ENCODE measurements at regions not wholly inside any gene's neighbourhood (a gene's known extent, or its start where the extent isn't known, plus 50 kb on each side); places are given as distances from the start of the nearest gene placed in this dataset.
"Not testable (repeated sequence)": the region's sequence is repeated elsewhere in the genome, so short reads cannot be mapped to it uniquely, and the experiment has no call there.

GRCh38 chr6:3977875-3978711, 100.8 kb downstream of the FAM217A start:
- ATAC-seq (ENCODE audit: insufficient read depth, low read depth) (peak; percentile 72), DNase-seq (peak; percentile 17)
- Histone ChIP-seq H3K9me3 (ENCODE audit: insufficient read depth, low read length, severe bottlenecking) (no peaks in the 10 kb centered on the region), H3K27me3 (ENCODE audit: insufficient read depth, low read length, poor library complexity) (no peaks in the 10 kb centered on the region), H3K4me2 (ENCODE audit: insufficient read depth, low read length) (no peak overlapping the region), H3K79me2 (ENCODE audit: insufficient read depth, low read length) (no peaks in the 10 kb centered on the region), H3K9ac (ENCODE audit: low read depth, low read length) (no peak overlapping the region), H2AFZ (ENCODE audit: low read depth, low read length) (no peak overlapping the region), H3K4me3 (ENCODE audit: low read depth in 1 of 2, low read length in 2 of 2) (no peak overlapping the region), H3K27ac (ENCODE audit: low read length) (no peak overlapping the region), H3K4me1 (ENCODE audit: insufficient read depth, low read length) (no peaks in the 10 kb centered on the region), H4K20me1 (ENCODE audit: insufficient read depth, low read length) (0 out of 2 replicates have a peak, but pooled peaks cover 6% of the 10 kb centered on the region), H3K36me3 (ENCODE audit: insufficient read depth, low read length) (no peaks in the 10 kb centered on the region)
- TF ChIP-seq EZH2 (IDR thresholded peaks at IDR 0.05; ENCODE audit: borderline replicate concordance, low read depth, low read length, severe bottlenecking) (no peak), CTCF (IDR thresholded peaks at IDR 0.05; ENCODE audit: borderline replicate concordance, extremely low read depth, low read length, poor library complexity, severe bottlenecking) (peak; percentile 45)

- not testable (repeated sequence) for ATAC-seq (ENCODE audit: insufficient read depth, low read depth); H3K4me2 ChIP-seq (ENCODE audit: insufficient read depth, low read length); H3K27ac ChIP-seq (ENCODE audit: low read length); H3K27me3 ChIP-seq (ENCODE audit: insufficient read depth, low read length, poor library complexity); H3K79me2 ChIP-seq (ENCODE audit: insufficient read depth, low read length); H3K36me3 ChIP-seq (ENCODE audit: insufficient read depth, low read length); H4K20me1 ChIP-seq (ENCODE audit: insufficient read depth, low read length); H2AFZ ChIP-seq (ENCODE audit: low read depth, low read length); H3K9ac ChIP-seq (ENCODE audit: low read depth, low read length); H3K9me3 ChIP-seq (ENCODE audit: insufficient read depth, low read length, severe bottlenecking); H3K4me1 ChIP-seq (ENCODE audit: insufficient read depth, low read length); H3K4me3 ChIP-seq (ENCODE audit: low read depth in 1 of 2, low read length in 2 of 2); DNase-seq
These were observed 100.0 kb downstream of the FAM217A start for GRCh38 chr6:3978966-3979365.

GRCh38 chr6:3981917-3982316, 97.0 kb downstream of the FAM217A start:
- Histone ChIP-seq H3K9ac (ENCODE audit: low read depth, low read length) (no peak overlapping the region), H3K4me2 (ENCODE audit: insufficient read depth, low read length) (no peak overlapping the region), H3K27me3 (ENCODE audit: insufficient read depth, low read length, poor library complexity) (no peaks in the 10 kb centered on the region), H3K4me3 (ENCODE audit: low read depth in 1 of 2, low read length in 2 of 2) (no peak overlapping the region), H3K36me3 (ENCODE audit: insufficient read depth, low read length) (no peaks in the 10 kb centered on the region), H3K4me1 (ENCODE audit: insufficient read depth, low read length) (no peaks in the 10 kb centered on the region), H3K9me3 (ENCODE audit: insufficient read depth, low read length, severe bottlenecking) (no peaks in the 10 kb centered on the region), H3K79me2 (ENCODE audit: insufficient read depth, low read length) (no peaks in the 10 kb centered on the region), H4K20me1 (ENCODE audit: insufficient read depth, low read length) (peaks cover 8% of the 10 kb centered on the region; the same call in 1 of the 2 replicates), H2AFZ (ENCODE audit: low read depth, low read length) (no peak overlapping the region), H3K27ac (ENCODE audit: low read length) (no peak overlapping the region)
- DNase-seq (no peak), ATAC-seq (ENCODE audit: insufficient read depth, low read depth) (no peak)
- TF ChIP-seq CTCF (IDR thresholded peaks at IDR 0.05; ENCODE audit: borderline replicate concordance, extremely low read depth, low read length, poor library complexity, severe bottlenecking) (no peak), EZH2 (IDR thresholded peaks at IDR 0.05; ENCODE audit: borderline replicate concordance, low read depth, low read length, severe bottlenecking) (no peak)

GRCh38 chr6:3983778-3984177, 95.2 kb downstream of the FAM217A start:
- no peaks in the 10 kb centered on the region for H3K9me3 ChIP-seq (ENCODE audit: insufficient read depth, low read length, severe bottlenecking)
- no peaks in the 10 kb centered on the region for H3K36me3 ChIP-seq (ENCODE audit: insufficient read depth, low read length)
- ATAC-seq (ENCODE audit: insufficient read depth, low read depth) = no peak
- no peak overlapping the region for H3K4me2 ChIP-seq (ENCODE audit: insufficient read depth, low read length)
- H4K20me1 ChIP-seq (ENCODE audit: insufficient read depth, low read length) = peaks cover 7% of the 10 kb centered on the region; the same call in 1 of the 2 replicates
- no peak overlapping the region for H3K27ac ChIP-seq (ENCODE audit: low read length)
- H2AFZ ChIP-seq (ENCODE audit: low read depth, low read length) = no peak overlapping the region
- H3K9ac ChIP-seq (ENCODE audit: low read depth, low read length) = no peak overlapping the region
- no peaks in the 10 kb centered on the region for H3K79me2 ChIP-seq (ENCODE audit: insufficient read depth, low read length)
- H3K4me1 ChIP-seq (ENCODE audit: insufficient read depth, low read length) = no peaks in the 10 kb centered on the region
- H3K4me3 ChIP-seq (ENCODE audit: low read depth in 1 of 2, low read length in 2 of 2) = no peak overlapping the region
- TF ChIP-seq CTCF (IDR thresholded peaks at IDR 0.05; ENCODE audit: borderline replicate concordance, extremely low read depth, low read length, poor library complexity, severe bottlenecking) = no peak
- TF ChIP-seq EZH2 (IDR thresholded peaks at IDR 0.05; ENCODE audit: borderline replicate concordance, low read depth, low read length, severe bottlenecking) = no peak
- no peaks in the 10 kb centered on the region for H3K27me3 ChIP-seq (ENCODE audit: insufficient read depth, low read length, poor library complexity)
- no peak for DNase-seq

Measured in DND-41 (cell line).